H4 (cell line): ENCODE measurements at regions not wholly inside any gene's neighbourhood (a gene's known extent, or its start where the extent isn't known, plus 50 kb on each side); places are given as distances from the start of the nearest gene placed in this dataset.
"Not testable (repeated sequence)": the region's sequence is repeated elsewhere in the genome, so short reads cannot be mapped to it uniquely, and the experiment has no call there.

Experiments
- DNase-seq: peaks from one replicate; pipeline ENCODE4 v3.0.0-alpha.2; 2015; ENCODE audit warnings: low spot score

DNA sequence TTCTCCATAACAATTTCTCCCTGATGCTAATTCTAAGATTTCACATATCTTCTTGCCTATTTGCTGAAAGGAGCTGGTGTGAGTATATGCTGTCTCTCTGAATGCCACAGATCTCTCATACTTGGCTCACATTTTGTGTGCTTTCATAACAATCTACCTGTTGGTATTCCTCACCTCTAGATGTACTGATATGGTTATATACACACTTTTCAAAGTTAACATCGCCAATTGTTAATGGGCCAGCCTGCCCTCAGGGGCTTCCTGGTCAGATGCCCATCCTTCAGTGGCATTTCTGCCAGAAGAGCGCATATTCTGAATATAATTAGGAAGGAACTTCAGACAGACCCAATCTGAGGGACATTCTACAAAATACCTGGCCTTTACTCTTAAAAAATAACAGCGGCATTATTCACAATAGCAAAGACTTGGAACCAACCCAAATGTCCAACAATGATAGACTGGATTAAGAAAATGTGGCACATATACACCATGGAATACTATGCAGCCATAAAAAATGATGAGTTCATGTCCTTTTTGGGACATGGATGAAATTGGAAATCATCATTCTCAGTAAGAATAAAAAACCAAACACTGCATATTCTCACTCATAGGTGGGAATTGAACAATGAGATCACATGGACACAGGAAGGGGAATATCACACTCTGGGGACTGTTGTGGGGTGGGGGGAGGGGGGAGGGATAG is 123.9 kb upstream of the FAT1 start:
- not testable (repeated sequence) for DNase-seq

DNA sequence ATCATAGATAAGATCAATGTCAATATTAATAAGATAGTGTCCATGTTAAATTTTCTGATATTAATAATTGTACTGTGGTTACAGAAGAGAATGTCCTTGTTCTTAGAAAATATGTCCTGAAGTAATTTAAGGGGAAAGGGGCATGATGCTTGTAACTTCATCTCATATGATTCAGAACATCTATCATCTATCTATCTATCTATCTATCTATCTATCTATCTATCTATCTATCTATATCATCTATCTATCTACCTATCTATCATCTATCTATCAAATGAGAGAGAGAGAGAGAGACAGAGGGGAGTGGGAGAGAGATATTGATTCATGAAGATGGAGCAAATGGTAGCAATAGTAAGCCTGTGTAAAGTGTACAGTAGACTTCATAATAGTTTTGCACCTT is 124.8 kb upstream of the FAT1 start:
- no peak for DNase-seq

DNA sequence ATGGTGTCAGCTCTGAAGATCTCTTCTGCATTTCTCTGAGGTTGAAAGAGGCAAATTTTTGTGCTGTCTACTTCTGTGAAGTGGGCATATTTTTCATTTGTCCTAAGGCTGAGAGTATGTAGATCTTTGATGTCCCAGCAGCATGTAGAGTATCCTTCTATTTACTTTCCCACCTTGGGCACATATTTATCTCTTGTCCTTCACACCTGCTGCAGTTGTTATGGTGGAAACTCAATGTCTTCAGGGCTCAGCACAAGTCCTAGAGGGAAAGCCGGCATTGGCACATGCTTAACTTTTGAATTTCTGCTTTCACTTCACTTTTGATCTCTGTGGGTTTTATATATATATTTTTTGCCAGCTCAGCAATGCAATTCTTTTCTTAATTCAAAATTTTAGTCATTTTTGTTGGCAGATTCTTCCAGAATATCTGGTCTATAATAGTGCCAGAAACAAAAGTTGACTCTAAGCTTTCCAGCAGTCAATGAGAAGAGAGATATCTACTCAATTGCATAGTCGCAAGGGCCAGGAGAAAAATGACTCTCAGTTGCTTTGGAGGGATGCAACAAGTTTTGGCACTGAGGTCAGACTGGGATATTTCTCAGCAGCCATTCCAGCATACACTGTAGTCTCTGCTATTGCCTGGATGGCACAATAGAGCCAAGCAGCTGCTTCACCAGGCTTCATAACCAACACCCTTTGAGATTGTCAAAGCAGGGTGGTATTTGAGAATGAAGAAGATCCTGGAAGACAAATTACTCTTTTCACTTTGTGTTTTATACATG is 127.8 kb upstream of the FAT1 start:
- DNase-seq = no peak

DNA sequence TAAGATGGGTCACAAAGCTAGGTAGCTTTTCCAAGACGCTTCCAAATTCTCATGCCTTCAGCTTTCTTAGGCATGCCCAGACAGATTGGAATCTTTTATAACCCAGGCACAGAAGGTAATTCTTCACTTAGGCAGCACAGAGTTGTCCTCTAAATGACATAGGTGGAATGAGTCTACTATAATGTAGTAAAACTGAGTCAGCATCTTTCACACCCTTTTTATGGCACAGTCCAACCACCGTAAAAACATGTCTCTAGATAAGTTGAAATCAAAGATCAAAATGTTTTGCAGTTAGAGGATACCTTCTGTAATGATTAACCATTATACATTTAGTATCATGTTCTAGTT is 128.4 kb upstream of the FAT1 start:
- DNase-seq = no peak

DNA sequence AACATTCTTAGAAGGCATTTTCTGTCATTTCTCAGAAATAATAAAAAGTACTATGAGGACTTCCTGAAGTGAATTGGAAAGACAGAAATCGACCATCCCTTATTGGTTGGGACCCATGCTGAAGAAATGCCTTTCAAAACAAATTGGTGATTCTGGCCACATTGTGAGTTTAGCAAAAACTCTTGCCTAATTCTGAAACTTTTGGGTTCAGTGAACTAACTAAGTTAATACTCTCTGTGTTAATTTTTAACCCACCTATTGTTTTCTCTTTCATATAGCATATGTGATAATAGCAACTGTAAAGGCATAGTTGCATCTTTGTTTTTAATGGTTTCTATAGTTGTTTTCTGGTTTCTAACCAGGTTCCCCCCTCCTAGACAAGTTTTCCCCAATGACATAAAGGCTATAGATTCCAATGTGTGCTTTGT is 129.3 kb upstream of the FAT1 start:
- no peak for DNase-seq

DNA sequence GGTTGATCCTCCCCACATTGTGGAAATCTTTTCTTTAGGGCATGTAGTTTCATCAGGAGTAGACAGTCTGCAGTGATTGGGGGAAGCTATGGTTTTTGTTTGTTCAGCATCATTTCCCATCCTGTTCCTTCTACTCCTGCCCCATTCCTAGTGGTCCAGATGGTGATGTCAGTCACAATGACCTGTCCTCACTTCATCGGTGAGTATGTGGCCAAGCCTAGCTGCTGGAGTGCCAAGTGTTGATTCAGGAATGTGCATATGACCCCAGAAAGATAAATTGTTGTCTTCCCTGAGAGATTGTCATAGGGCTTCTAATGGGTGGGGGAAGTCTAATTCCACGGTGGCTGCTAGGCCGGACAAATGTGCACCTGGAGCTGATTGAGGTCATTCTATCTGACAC is 130.6 kb upstream of the FAT1 start:
- DNase-seq = no peak

DNA sequence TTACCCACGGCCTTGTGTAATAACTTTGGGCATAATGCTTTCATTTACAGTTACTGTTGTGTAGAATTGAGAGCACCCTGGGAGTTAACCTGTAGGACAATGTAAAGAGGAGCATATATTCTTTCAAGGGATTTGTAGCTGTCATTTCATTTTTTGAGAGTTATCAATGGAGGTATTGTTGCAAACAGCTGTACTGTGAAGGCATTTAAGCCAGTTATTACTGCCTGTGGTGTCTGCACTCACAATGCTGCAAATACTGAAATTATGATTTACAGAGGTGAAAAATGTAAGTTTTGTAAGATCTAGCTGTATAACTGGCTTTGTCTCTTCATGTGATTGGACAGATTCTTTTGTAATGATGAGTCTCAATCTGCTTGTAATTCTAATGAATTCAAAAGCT is 131.5 kb upstream of the FAT1 start:
- no peak for DNase-seq

DNA sequence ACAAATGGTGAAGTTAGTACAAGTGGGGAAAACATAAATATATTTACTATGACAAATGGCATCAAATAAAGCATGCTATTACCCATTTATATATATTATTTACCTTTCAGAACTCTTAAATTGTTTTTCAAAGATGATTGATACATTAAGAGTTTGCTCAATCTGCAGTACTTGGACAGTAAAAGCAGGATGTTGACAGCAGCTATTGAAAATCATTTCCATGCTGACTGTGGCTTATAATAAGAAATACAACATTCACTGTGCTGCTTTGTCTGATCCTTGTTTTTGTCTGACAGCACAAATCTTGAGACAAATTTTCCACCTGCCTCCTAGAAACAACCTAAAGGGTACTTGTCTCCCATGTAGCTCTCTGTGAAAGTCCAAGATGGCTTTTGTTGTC is 134.1 kb upstream of the FAT1 start:
- no peak for DNase-seq

DNA sequence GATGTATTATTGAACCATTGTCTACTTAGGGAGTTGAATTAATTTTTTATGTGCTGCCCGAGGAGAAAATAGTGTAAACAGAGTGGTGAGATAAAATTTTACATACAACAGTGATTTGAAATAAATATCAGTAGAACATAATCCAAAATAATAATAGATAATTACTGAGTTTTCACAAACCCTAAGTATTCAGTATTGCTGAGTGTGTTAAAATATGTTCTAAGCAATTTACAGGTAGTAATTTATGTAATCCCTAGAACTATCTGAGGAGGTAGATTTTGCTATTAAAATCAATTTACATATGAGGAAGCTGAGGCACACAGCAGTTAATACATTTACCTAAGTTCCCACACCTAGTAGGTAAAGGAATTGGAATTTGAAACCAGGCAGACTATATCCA is 134.7 kb upstream of the FAT1 start:
- no peak for DNase-seq

DNA sequence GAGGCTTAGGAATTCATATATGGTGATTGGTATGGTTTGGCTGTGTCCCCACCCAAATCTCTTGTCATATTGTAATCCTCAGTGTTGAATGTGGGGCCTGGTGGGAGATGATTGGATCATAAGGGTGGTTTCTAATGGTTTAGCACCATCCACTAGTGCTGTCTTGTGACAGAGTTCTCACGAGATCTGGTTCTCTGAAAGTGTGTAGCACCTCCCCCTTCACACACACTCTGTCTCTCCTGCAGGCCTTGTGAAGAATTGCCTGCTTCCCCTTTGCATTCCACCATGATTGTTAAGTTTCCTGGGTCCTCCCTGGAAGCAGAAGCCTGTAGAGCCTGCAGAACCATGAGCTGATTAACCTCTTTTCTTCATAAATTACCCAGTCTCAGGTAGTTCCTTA is 135.8 kb upstream of the FAT1 start:
- DNase-seq = no peak

DNA sequence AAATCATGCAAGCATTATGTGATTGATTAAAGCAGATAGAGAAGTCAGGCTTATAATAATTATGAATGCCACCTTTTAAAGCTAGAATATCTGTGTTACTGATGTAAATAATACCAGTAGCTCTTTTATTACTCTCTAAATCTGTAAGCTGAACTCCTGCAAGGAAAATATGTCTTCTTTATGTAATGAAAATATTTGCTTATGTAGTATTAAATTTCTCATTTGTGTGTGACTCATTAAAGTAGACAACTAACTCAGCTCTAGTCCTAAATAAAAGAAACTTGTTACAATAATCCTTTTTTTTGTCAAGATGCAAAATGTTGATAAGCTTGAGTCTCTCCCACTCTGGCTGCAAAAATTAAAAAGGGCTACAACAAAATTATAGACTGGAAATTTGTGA is 137.7 kb upstream of the FAT1 start:
- DNase-seq = no peak

DNA sequence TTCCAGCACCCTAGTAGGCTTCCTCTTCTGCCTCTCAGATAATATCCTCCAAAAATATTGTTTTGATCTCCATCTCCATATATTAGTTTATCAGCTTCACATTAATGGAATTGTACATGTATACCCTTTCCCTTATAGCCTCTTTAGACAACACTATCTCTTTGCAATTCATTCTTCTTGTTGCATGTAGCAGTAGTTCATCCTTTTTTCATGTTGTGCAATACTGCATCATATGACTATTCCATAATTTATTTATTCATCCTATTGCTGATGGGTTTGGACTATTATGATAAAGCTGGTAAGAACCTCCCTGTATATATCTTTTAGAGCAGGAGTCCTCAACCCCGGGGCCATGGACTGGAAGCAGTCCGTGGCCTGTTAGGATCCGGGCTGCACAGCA is 148.2 kb upstream of the FAT1 start:
- no peak for DNase-seq

DNA sequence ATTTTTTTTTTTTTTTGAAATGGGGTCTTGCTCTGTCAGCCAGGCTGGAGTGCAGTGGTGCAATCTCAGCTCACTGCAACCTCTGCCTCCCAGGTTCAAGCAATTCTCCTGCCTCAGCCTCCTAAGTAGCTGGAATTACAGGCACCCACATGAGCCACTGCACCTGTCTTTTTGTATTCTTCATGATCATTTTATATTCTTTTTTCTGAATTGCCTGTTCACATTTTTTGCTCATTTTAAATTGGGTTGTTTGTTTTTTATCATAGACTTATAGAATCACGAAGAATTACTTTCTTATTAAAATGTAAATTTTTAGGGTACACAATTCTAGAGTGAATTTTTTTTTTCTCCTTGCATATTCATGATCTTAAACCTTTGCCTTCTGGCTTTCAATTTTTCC is 149.4 kb upstream of the FAT1 start:
- not testable (repeated sequence) for DNase-seq

DNA sequence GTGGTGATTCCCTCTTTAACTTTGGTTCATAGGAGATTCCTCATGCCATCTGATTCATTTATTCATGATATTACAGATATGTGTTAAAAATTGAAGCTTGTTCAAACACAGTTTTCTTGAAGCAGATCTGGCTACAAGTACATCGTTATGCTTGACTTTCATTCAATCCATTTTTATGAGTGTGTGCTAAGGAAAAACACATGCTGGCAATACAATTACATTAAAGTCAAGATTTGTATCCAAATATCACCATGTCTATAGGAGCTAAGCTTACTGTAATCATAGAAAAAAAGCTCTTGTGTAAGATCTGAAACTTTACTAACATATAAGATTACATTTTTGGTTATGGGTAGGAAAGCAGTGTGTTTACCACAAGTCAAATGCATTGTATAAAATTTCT is 151.8 kb upstream of the FAT1 start:
- DNase-seq = no peak

DNA sequence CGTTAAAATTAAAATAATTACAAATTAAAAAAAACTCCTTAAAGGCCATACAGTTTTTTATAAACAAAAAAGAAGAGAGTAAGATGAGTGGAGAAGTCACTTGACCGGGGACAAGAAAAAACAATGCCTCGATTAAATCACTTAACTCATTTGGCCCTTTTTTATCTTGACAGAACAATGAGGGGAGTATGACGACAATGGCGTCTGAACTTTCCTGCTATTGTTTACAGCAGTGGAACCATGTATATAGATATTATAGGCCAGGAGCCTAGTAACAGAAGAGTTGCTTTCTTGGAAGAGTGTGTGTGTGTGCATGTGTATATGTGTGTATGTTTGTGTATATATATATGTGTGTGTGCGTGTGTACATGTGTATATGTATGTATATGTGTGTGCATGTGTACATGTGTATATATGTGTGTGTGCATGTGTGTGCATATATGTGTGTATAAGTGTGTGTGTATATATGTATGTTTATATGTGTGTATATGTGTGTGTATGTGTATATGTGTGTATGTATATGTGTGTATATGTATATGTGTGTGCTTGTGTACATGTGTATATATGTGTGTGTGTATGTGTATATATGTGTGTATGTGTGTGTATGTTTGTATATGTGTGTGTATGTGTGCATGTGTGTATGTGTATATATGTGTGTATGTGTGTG is 153.4 kb upstream of the FAT1 start:
- DNase-seq = no peak

DNA sequence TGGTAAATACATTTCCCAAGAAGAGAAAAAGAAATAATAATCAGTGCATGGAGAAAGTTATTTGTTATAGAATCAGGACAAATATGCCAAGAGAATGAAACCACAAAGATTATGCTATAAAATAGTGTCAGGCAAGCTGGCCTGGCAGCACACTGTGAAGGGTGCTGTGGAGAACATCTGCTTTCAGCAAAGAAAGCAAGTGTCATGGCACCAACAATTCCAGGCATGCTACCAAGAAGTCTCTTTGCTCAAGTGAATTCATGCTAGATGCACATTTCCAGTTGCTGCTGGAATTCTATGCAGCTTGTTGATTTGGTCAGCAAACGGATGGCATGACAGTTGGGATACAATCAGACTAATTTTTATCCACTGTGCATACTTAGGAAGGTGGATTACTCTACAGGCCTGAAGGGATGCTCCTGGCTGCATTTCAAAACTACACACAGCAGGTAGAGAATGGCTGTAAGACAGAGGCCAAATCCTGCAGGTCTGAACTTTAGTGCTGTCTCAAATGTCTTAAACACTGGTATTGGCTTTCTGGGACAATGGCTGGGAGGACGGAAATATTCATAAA is 154.6 kb upstream of the FAT1 start:
- no peak for DNase-seq

DNA sequence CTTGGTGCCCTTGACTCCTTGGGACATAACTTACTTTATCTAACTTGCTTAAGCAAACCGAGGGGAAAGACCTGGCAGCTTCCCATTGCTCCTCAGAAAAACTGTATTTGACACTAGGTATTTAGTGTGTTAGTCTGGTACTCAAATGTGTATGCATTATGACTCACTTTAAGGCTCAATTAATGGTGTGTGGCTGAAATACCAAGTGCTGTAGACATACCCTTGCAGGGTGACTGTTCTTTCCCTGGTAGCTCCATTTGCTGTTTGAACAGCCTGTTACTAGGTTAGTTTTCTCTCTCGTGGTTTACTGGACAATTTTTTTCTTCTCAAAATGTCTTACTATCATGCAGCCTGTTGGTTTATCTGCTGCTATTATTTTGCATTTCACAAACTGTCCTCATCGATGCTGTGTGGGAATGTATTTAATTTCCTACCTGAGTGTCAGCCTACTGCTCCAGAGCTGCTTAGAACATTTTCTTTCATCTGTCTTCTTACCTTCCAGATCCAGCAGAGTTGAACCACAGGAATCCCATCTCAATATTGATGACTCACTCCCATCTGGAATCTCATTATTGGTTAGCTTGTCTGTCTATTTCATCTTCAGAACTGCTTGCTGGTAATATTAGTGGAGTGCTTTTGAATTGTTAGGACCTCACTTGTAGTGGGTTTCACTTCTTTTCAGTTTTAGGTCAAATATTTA is 158.0 kb upstream of the FAT1 start:
- peak; percentile 16 for DNase-seq

DNA sequence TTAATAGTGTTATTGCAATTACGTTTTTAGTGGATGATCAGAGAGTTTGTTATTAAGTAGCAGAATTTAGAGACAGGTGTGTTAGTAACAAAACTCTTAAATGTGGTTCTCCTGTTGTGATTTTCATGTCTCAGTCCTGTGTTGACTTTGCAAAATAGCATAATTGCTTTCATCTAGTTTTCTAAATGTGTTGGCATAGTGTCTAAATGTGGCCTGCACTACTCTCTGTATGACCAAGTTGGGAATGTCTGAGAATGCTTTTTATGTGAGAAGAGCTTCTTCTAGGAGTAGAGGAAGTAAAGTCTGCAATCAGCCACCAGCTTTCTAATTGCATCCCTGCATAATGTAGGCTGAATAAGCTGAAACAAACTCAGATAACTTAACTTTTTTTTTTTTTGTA is 158.6 kb upstream of the FAT1 start:
- DNase-seq = no peak

DNA sequence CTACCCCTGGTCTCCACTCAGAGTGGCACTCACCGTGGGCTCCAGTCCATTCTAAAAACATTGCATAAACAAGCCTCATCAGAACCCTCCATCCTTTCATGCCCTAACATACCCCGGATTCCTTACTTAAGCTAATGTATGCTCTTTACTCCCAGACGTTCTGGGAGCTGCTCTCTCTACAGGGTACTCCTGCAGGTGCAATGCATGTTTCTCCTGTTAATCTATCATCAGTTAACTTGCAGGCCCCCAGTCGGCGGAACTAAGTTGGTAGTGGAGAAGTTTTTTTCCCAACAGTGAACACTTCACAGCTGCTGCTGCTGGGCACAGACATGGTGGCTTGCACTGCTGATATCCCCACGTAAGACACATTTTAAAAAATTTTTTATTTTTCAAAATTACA is 161.6 kb upstream of the FAT1 start:
- DNase-seq = no peak

DNA sequence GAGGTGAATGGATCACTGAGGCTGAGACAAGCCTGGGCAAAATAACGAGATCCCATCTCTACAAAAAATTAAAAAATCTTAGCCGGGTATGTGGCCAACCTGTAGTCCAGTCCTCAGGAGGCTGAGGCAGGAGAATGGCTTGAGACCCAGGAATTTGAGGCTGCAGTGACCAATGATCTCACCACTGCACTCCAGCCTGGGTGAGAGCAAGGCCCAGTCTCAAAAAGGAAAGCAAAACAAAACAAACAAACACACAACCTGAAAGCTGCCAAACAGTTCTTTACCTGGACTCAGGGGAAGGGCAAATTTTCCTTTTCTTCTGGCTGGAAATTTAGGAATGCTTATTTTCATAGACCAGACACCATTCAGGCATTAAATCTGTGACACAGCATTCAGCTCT is 163.1 kb upstream of the FAT1 start:
- DNase-seq = no peak

DNA sequence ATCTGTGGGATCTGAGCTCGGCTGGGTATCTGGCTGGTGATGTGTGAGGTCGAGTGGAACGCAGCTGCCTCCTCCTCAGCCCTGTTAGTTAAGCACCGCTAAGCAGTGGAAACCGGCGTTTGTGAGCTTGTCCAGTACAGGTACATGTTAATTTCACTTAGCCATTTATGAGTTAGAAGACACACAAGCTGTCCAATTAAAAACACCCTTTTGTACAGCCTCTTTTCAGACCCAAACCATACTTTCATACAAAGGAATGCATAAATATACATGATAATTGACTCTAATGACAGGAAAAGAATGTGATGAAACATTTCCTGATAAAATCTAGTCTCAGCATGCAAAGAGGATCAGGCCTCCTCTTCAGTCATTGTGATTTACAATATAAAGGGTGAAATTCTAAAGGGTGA is 163.6 kb upstream of the FAT1 start:
- no peak for DNase-seq

DNA sequence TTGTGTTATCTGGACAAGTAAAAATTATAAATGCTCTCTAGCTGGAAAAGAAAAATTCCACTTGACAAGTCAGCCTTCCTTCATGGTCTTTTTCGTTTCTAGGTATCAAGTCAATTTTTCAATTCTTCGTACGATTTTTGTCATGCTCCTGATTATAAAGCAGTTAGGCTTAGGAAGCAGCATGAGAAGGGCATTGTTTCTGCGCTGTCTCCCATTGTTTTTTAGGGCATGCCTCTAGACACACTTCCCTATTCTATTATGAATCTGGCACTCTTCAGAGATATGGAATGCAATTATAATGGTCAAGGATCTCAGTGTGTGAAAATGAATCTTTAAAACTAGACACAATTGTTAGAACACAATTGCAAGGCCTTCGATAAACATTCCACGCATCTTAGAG is 164.1 kb upstream of the FAT1 start:
- no peak for DNase-seq
